Gastrocnemius medialis (tissue), 4 donors: ENCODE measurements at regions not wholly inside any gene's neighbourhood (a gene's known extent, or its start where the extent isn't known, plus 50 kb on each side); places are given as distances from the start of the nearest gene placed in this dataset.

Experiments
- POLR2A ChIP-seq, 2 donors: fragments of 450-650 bp; IDR thresholded peaks; one replicate each; pipeline ENCODE4 v1.6.1; 2017; ENCODE audit warnings: antibody characterized with exemption in 2 of 2, mild to moderate bottlenecking in 2 of 2, moderate library complexity in 2 of 2
- TF ChIP-seq, protein P1 (sequence below), 5 experiments: fragments of 450-650 bp in 3 of 5; fragments of 200-600 bp in 2 of 5; sonication (generic) in 2 of 5; IDR thresholded peaks in 4 of 5; conservative IDR thresholded peaks in 1 of 5; 1 replicate in 4 of 5; 2 replicates in 1 of 5; pipeline ENCODE4 v1.5.1; 2016 to 2019; ENCODE audit warnings: antibody characterized with exemption in 5 of 5, mild to moderate bottlenecking in 3 of 5, moderate library complexity in 3 of 5

DNA sequence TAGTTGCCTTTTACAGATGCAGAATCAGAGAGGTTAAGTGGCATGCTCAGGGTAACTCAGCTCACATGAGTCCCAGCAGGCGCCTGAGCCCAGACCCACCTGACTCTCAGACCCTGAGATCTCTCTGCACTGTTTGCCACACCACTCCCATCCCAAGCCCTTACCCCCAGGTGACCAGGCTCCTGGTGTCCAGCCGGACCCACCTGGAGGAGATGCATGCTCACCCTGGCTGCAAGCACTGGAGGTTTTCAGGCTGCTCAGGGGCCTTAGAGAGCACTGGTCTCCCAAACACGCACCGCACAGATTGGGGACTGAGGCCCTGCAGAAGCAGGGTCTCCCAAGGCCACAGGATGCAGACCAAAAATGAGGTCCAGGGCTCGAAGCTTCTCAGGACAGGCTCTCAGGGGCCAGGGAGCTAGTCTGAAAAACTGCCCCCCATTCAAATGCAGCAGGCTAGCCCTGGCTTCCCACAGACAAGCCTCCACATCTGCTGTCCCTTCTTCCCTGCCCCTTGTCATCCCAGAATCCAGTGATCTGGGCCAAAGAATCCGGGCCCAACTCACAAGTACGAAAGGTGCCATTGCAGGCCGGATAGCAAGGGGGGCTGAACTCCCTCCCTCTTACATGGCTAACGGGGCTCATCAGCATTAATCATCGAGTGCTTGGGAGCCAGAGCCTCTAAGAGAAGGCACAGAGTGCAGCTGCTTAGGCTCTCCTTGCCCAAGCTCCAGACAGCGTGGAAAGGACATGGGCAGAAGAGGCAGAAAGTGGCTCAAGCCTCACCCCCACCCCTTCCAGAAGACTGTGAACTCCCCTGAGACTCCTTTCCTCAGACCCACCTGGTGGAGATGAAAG lies 90.2 kb upstream of the PRR20G start:
- no peak for TF ChIP-seq POLR2A (IDR thresholded peaks at IDR 0.05)
- TF ChIP-seq, protein P1, sequence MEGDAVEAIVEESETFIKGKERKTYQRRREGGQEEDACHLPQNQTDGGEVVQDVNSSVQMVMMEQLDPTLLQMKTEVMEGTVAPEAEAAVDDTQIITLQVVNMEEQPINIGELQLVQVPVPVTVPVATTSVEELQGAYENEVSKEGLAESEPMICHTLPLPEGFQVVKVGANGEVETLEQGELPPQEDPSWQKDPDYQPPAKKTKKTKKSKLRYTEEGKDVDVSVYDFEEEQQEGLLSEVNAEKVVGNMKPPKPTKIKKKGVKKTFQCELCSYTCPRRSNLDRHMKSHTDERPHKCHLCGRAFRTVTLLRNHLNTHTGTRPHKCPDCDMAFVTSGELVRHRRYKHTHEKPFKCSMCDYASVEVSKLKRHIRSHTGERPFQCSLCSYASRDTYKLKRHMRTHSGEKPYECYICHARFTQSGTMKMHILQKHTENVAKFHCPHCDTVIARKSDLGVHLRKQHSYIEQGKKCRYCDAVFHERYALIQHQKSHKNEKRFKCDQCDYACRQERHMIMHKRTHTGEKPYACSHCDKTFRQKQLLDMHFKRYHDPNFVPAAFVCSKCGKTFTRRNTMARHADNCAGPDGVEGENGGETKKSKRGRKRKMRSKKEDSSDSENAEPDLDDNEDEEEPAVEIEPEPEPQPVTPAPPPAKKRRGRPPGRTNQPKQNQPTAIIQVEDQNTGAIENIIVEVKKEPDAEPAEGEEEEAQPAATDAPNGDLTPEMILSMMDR (IDR thresholded peaks at IDR 0.05 in 4 of 5, conservative IDR thresholded peaks at IDR 0.05 in 1 of 5) = no peak
